IMR-90 (cell line): ENCODE measurements at regions not wholly inside any gene's neighbourhood (a gene's known extent, or its start where the extent isn't known, plus 50 kb on each side); places are given as distances from the start of the nearest gene placed in this dataset.

Source experiments
- ATAC-seq: fragments of 200-7000 bp; cut with Tn5 transposase; 2 replicates; pipeline ENCODE4 v1.9.1; 2020; ENCODE audit warnings: low read depth, mild to moderate bottlenecking, moderate library complexity
- BruUV-seq: library from RNA; stranded (reverse); fragments of 400-500 nt; replicated peaks from 2 replicates; lab custom pipeline; 2021; lab: Mats Ljungman, UMichigan
- CTCF ChIA-PET: fragments of 300-600 bp; formaldehyde crosslinking; extraction: SDS; loops from one replicate; lab custom pipeline; 2021; ENCODE audit warnings: antibody characterized with exemption; lab: Yijun Ruan, JAX
- POLR2A ChIA-PET: fragments of 300-600 bp; sonication (Branson Sonifier 250); formaldehyde crosslinking; loops from one replicate; lab custom pipeline; 2022; ENCODE audit warnings: antibody characterized with exemption; ENCODE audit not compliant: unreplicated experiment; lab: Charles Lee
- DNase-seq: peaks from one replicate; pipeline ENCODE4 v3.0.0; 2013
- H2AFZ ChIP-seq: replicated peaks from 2 replicates; pipeline ENCODE3; 2013; ENCODE audit warnings: low read length, mild to moderate bottlenecking; ENCODE audit not compliant: poor library complexity
- H2AK5ac ChIP-seq: 2 replicates; pipeline ENCODE4 v1.6.1; 2013; ENCODE audit warnings: low read depth, low read length, inconsistent platforms
- H2AK9ac ChIP-seq: replicated peaks from 2 replicates; pipeline ENCODE3; 2013; ENCODE audit warnings: mild to moderate bottlenecking, low read depth, low read length, moderate library complexity; ENCODE audit not compliant: poor library complexity
- H2BK120ac ChIP-seq: 2 replicates; pipeline ENCODE4 v1.6.1; 2013; ENCODE audit warnings: low read depth, low read length, inconsistent platforms
- H2BK15ac ChIP-seq: 3 replicates; pipeline ENCODE4 v1.6.1; 2013; ENCODE audit warnings: low read depth, low read length, inconsistent platforms
- H2BK20ac ChIP-seq: 2 replicates; pipeline ENCODE4 v1.6.1; 2013; ENCODE audit warnings: low read depth, mild to moderate bottlenecking, inconsistent platforms, low read length, moderate library complexity
- H2BK5ac ChIP-seq: 2 replicates; pipeline ENCODE4 v1.6.1; 2013; ENCODE audit warnings: mild to moderate bottlenecking, low read depth, low read length, inconsistent platforms; ENCODE audit not compliant: poor library complexity, severe bottlenecking
- H3K14ac ChIP-seq: replicated peaks from 2 replicates; pipeline ENCODE4 v1.6.1; 2013; ENCODE audit warnings: low read depth, low read length, inconsistent platforms
- H3K18ac ChIP-seq: 2 replicates; pipeline ENCODE4 v1.6.1; 2013; ENCODE audit warnings: low read depth, low read length, control low read depth
- H3K23ac ChIP-seq: 2 replicates; pipeline ENCODE4 v1.6.1; 2013; ENCODE audit warnings: low read depth, low read length, inconsistent platforms
- H3K27ac ChIP-seq: 2 replicates; pipeline ENCODE4 v1.5.1; 2013; ENCODE audit warnings: mild to moderate bottlenecking, control low read depth, low read length; ENCODE audit not compliant: insufficient read depth
- H3K27me3 ChIP-seq: 2 replicates; pipeline ENCODE4 v1.6.1; 2013; ENCODE audit warnings: low read length; ENCODE audit not compliant: control insufficient read depth, insufficient read depth
- H3K36me3 ChIP-seq: 2 replicates; pipeline ENCODE4 v1.6.1; 2013; ENCODE audit warnings: low read length, mixed read lengths; ENCODE audit not compliant: control insufficient read depth, insufficient read depth
- H3K4ac ChIP-seq: 2 replicates; pipeline ENCODE4 v1.6.1; 2013; ENCODE audit warnings: low read depth, low read length, inconsistent platforms
- H3K4me1 ChIP-seq: 2 replicates; pipeline ENCODE4 v1.6.1; 2013; ENCODE audit warnings: low read length, mixed read lengths; ENCODE audit not compliant: control insufficient read depth, insufficient read depth
- H3K4me2 ChIP-seq: 2 replicates; pipeline ENCODE4 v1.6.1; 2013; ENCODE audit warnings: low read depth, mild to moderate bottlenecking, control low read depth, low read length, moderate library complexity
- H3K4me3 ChIP-seq: 2 replicates; pipeline ENCODE4 v1.5.1; 2013; ENCODE audit warnings: low read depth, mild to moderate bottlenecking, control low read depth, low read length, moderate library complexity; ENCODE audit not compliant: insufficient read depth
- H3K56ac ChIP-seq: 2 replicates; pipeline ENCODE4 v1.6.1; 2013; ENCODE audit warnings: low read length, inconsistent platforms; ENCODE audit not compliant: insufficient read depth; ENCODE audit errors: extremely low read depth
- H3K79me1 ChIP-seq, 2 experiments: 2 replicates each; pipeline ENCODE4 v1.6.1; 2013; ENCODE audit warnings: low read length in 2 of 2, inconsistent platforms in 1 of 2, low read depth in 1 of 2
- H3K9ac ChIP-seq: 2 replicates; pipeline ENCODE4 v1.6.1; 2013; ENCODE audit warnings: low read depth, low read length, control low read depth
- H3K9me1 ChIP-seq: 2 replicates; pipeline ENCODE4 v1.6.1; 2013; ENCODE audit warnings: low read length, inconsistent platforms; ENCODE audit not compliant: insufficient read depth
- H3K9me3 ChIP-seq: 2 replicates; pipeline ENCODE4 v1.6.1; 2013; ENCODE audit warnings: low read length; ENCODE audit not compliant: control insufficient read depth, insufficient read depth
- H4K20me1 ChIP-seq: 2 replicates; pipeline ENCODE4 v1.6.1; 2013; ENCODE audit warnings: low read length, inconsistent platforms; ENCODE audit not compliant: insufficient read depth
- H4K5ac ChIP-seq: 2 replicates; pipeline ENCODE4 v1.6.1; 2013; ENCODE audit warnings: mild to moderate bottlenecking, low read depth, low read length, control low read depth
- H4K8ac ChIP-seq, 2 experiments: 2 replicates each; pipeline ENCODE4 v1.6.1; 2013; ENCODE audit warnings: low read depth in 2 of 2, low read length in 2 of 2, control low read depth in 1 of 2, inconsistent platforms in 1 of 2
- H4K91ac ChIP-seq: 2 replicates; pipeline ENCODE4 v1.6.1; 2013; ENCODE audit warnings: low read depth, low read length, inconsistent platforms; ENCODE audit not compliant: insufficient read depth
- USF2 ChIP-seq: fragments of 150-350 bp; IDR thresholded peaks from 2 replicates; pipeline ENCODE4 v1.6.1; 2017; ENCODE audit warnings: mild to moderate bottlenecking, antibody characterized with exemption, low read length, low read depth
- WGBS, 2 experiments: methylation state at CpG; one replicate each; pipeline versions ENCODE4 v1.1.5 to v1.1.7; 2013; ENCODE audit warnings: missing lambda C conversion rate in 2 of 2; ENCODE audit not compliant: insufficient read length in 1 of 2; ENCODE audit errors: extremely low coverage in 2 of 2; 5-methylcytosine and 5-hydroxymethylcytosine counted together
- dilution Hi-C: fragments of 300-500 bp; cut with HindIII; formaldehyde crosslinking; loops from one replicate; pipeline ENCODE4 v1.14.3; 2018; ENCODE audit warnings: low sequenced_read_pairs; ENCODE audit not compliant: unreplicated experiment
- in situ Hi-C: fragments of 300-500 bp; cut with MboI; formaldehyde crosslinking; loops from 3 replicates; pipeline ENCODE4 v1.14.3; 2019; ENCODE audit warnings: low sequenced_read_pairs, inconsistent platforms, mixed read lengths
- intact Hi-C: fragments of 100-400 bp; cut with micrococcal nuclease; formaldehyde crosslinking; loops from 2 replicates; pipeline ENCODE4 v1.10.0; 2022
- TF ChIP-seq, protein P1 (sequence below): fragments of 150-350 bp; IDR thresholded peaks from 2 replicates; pipeline ENCODE4 v1.6.1; 2016; ENCODE audit warnings: low read depth, mild to moderate bottlenecking, low read length, moderate library complexity, borderline replicate concordance

GRCh38 chr15:26165546-26165945 lies 302.4 kb upstream of the ATP10A start:
- Histone ChIP-seq H2BK15ac (no peak overlapping the region), H3K9ac (no peak overlapping the region), H3K14ac (no peak overlapping the region), H2AK9ac (no peak overlapping the region), H2BK5ac (no peak overlapping the region), H2AK5ac (no peak overlapping the region), H2AFZ (no peak overlapping the region), H3K4ac (no peak overlapping the region), H3K27ac (no peak overlapping the region), H3K4me3 (no peak overlapping the region), H4K20me1 (no peaks in the 10 kb centered on the region), H3K4me2 (no peak overlapping the region), H2BK20ac (no peak overlapping the region), H3K9me1 (no peaks in the 10 kb centered on the region), H3K18ac (no peak overlapping the region), H3K36me3 (no peaks in the 10 kb centered on the region), H3K27me3 (no peaks in the 10 kb centered on the region), H4K5ac (no peak overlapping the region), H3K79me1 (no peaks in the 10 kb centered on the region), H3K4me1 (no peaks in the 10 kb centered on the region), H3K9me3 (peaks cover 2% of the 10 kb centered on the region; the same call in 1 of the 2 replicates), H4K8ac (no peak overlapping the region), H4K91ac (no peak overlapping the region), H3K23ac (no peak overlapping the region), H3K56ac (no peak overlapping the region), H2BK120ac (no peak overlapping the region)
- in situ Hi-C loops, result no loop called here
- dilution Hi-C loops, result no loop called here
- BruUV-seq, result no TSS peak
- TF ChIP-seq USF2, result no peak
- TF ChIP-seq, protein P1, sequence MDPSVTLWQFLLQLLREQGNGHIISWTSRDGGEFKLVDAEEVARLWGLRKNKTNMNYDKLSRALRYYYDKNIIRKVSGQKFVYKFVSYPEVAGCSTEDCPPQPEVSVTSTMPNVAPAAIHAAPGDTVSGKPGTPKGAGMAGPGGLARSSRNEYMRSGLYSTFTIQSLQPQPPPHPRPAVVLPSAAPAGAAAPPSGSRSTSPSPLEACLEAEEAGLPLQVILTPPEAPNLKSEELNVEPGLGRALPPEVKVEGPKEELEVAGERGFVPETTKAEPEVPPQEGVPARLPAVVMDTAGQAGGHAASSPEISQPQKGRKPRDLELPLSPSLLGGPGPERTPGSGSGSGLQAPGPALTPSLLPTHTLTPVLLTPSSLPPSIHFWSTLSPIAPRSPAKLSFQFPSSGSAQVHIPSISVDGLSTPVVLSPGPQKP, result no peak
- POLR2A ChIA-PET, result no interaction called here
- DNase-seq, result no peak
- WGBS, 2 experiments, result 44% methylated on average over 4 of the region's 7 CpGs; no CpG with 5 or more reads in 1 of the 2 experiments
- ATAC-seq, result no peak
- CTCF ChIA-PET, result no interaction called here
- intact Hi-C loops, result no loop called here
